HL-60 (cell line): ENCODE measurements at regions not wholly inside any gene's neighbourhood (a gene's known extent, or its start where the extent isn't known, plus 50 kb on each side); places are given as distances from the start of the nearest gene placed in this dataset.

ENCODE experiments used
- DNase-seq, 2 experiments: peaks; one replicate each; pipeline ENCODE4 v3.0.0-alpha.2; 2010 to 2020; ENCODE audit warnings: low read depth in 1 of 2, low spot score in 1 of 2
- H3K27ac ChIP-seq: fragments of 250-450 bp; sonication (Bioruptor Pico); replicated peaks from 2 replicates; pipeline ENCODE4 v1.5.1; 2020; ENCODE audit warnings: mild to moderate bottlenecking, moderate library complexity
- H3K27me3 ChIP-seq: fragments of 250-450 bp; sonication (Bioruptor Pico); 2 replicates; pipeline ENCODE4 v1.5.1; 2021; ENCODE audit warnings: mild to moderate bottlenecking, moderate library complexity; ENCODE audit not compliant: insufficient read depth, poor library complexity, severe bottlenecking
- H3K4me3 ChIP-seq: replicated peaks from 2 replicates; pipeline ENCODE4 v1.5.1; 2011; ENCODE audit warnings: mild to moderate bottlenecking, control low read depth, low read length; ENCODE audit not compliant: insufficient read depth
- CTCF ChIP-seq: IDR thresholded peaks from one replicate; pipeline ENCODE4 v1.5.1; 2011; ENCODE audit warnings: low read length, control low read depth, inconsistent platforms; ENCODE audit not compliant: insufficient read depth
- GABPA ChIP-seq: IDR thresholded peaks from 2 replicates; pipeline ENCODE4 v1.6.1; 2012; ENCODE audit warnings: low read depth
- POLR2AphosphoS5 ChIP-seq: IDR thresholded peaks from 2 replicates; pipeline ENCODE4 v1.6.1; 2012; ENCODE audit warnings: low read depth
- SPI1 ChIP-seq: IDR thresholded peaks from 2 replicates; pipeline ENCODE4 v1.6.1; 2012; ENCODE audit warnings: low read depth, mild to moderate bottlenecking, borderline replicate concordance
- TF ChIP-seq, protein P1 (sequence below): IDR thresholded peaks from 2 replicates; pipeline ENCODE4 v1.6.1; 2012; ENCODE audit warnings: low read depth; ENCODE audit not compliant: insufficient replicate concordance

- no peak for DNase-seq
These were observed 121.7 kb upstream of the ZNF366 start for GRCh38 chr5:72628771-72629371.

DNA sequence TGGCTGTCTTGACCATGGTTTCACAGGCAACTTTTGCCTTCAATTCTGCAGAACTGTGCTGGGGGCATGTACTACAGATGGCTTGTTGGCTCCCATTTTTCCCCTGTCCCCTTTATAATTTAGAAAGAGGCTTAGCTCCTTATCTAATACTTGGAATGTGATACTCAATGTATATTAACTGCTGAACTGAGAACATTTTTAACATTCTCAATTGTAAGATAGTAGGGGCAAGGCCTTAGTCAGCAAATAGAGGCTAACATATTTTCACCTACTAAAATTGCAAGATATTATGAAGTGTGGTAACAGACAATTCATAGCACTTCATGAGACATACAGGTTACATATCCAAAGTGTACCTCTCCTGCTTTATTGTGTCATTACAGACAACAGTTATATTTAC is 118.1 kb upstream of the ZNF366 start:
- Histone ChIP-seq H3K27me3 (no peaks in the 10 kb centered on the region), H3K27ac (no peak overlapping the region), H3K4me3 (no peak overlapping the region)
- DNase-seq: no peak
- TF ChIP-seq SPI1 (no peak), CTCF (no peak), POLR2AphosphoS5 (no peak)
- TF ChIP-seq, protein P1, sequence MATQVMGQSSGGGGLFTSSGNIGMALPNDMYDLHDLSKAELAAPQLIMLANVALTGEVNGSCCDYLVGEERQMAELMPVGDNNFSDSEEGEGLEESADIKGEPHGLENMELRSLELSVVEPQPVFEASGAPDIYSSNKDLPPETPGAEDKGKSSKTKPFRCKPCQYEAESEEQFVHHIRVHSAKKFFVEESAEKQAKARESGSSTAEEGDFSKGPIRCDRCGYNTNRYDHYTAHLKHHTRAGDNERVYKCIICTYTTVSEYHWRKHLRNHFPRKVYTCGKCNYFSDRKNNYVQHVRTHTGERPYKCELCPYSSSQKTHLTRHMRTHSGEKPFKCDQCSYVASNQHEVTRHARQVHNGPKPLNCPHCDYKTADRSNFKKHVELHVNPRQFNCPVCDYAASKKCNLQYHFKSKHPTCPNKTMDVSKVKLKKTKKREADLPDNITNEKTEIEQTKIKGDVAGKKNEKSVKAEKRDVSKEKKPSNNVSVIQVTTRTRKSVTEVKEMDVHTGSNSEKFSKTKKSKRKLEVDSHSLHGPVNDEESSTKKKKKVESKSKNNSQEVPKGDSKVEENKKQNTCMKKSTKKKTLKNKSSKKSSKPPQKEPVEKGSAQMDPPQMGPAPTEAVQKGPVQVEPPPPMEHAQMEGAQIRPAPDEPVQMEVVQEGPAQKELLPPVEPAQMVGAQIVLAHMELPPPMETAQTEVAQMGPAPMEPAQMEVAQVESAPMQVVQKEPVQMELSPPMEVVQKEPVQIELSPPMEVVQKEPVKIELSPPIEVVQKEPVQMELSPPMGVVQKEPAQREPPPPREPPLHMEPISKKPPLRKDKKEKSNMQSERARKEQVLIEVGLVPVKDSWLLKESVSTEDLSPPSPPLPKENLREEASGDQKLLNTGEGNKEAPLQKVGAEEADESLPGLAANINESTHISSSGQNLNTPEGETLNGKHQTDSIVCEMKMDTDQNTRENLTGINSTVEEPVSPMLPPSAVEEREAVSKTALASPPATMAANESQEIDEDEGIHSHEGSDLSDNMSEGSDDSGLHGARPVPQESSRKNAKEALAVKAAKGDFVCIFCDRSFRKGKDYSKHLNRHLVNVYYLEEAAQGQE: no peak

More at GRCh38 chr5:72628771-72629371, 121.7 kb upstream of the ZNF366 start:
- H3K27ac ChIP-seq: no peak overlapping the region
- TF ChIP-seq GABPA: no peak
- H3K27me3 ChIP-seq: no peaks in the 10 kb centered on the region
- H3K4me3 ChIP-seq: no peak overlapping the region

- no peak for TF ChIP-seq POLR2AphosphoS5
- no peak for TF ChIP-seq SPI1
- no peak for TF ChIP-seq GABPA
- TF ChIP-seq CTCF: no peak
- TF ChIP-seq, protein P1: no peak
- Histone ChIP-seq H3K27ac (no peak overlapping the region), H3K27me3 (no peaks in the 10 kb centered on the region), H3K4me3 (no peak overlapping the region)
- no peak for DNase-seq
These were observed 117.5 kb upstream of the ZNF366 start for GRCh38 chr5:72624641-72625236.

DNA sequence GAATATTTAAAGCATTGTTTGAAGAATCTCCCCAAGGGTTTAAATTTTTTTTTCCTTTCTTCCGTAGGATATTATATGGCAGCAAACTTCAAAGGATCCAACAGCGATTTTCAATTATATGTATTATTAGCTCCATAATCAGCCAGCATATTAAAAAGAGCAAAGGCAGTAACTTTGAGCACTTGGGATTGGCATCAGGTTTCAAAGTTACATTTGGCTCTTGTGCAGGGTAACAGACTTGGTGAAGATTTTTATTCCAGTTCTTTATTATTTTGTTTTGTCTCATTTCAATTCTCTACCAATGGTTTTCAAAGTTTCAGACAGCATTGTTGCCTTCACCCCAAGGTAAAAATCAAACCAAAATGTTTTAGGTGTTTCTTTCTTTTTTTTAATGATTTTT is 116.7 kb upstream of the ZNF366 start:
- no peaks in the 10 kb centered on the region for H3K27me3 ChIP-seq
- no peak overlapping the region for H3K4me3 ChIP-seq
- no peak overlapping the region for H3K27ac ChIP-seq
- TF ChIP-seq CTCF (no peak), SPI1 (no peak), POLR2AphosphoS5 (no peak), GABPA (no peak)
- TF ChIP-seq, protein P1: no peak
- DNase-seq: no peak
